NOMO-1 treated with DMSO at 0.1 percent for 48 hours (cell line): ENCODE measurements at regions not wholly inside any gene's neighbourhood (a gene's known extent, or its start where the extent isn't known, plus 50 kb on each side); places are given as distances from the start of the nearest gene placed in this dataset.
"Not testable (repeated sequence)": the region's sequence is repeated elsewhere in the genome, so short reads cannot be mapped to it uniquely, and the experiment has no call there.

Experiments
- DNase-seq: peaks from one replicate; lab custom pipeline; 2025; ENCODE audit not compliant: unreplicated experiment; lab: John Stamatoyannopoulos, UW

DNA sequence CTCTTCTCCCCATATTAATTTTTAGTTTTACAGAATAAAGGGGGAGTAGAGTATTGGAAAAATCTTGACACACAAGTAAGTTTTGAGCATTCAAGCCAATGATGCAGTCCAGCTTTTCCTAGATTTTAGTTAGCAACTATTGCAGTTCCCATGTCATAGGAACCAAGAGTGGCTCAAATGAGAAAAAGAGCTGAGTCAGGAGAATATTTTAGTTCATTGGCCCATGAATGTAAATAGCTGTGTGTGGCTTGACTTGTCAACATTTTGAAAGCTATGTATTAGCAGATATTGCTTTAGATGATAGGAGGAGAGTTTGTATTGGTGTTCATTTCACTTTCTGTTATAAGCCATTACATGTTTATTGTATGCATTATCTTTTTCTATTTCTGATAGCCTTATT, 853.7 kb downstream of the PLOD2 start:
- DNase-seq: no peak

DNA sequence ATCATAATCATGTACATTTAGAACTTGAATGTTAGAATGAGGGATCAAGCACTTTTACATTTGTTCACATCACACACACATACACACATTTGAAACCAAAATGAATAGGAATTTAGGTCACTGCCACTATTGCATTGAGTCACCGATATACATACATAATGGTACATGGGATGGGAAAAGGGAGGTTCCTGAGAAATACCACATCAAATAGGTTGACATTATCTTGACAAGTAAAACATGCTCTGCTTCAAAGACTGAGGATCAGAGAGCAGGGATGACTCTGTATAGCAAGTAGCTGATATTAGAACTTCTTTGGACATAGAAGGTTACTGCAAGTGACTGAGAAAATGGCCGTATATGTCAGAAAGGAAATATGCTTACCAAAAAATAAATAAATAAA, 847.2 kb downstream of the PLOD2 start:
- DNase-seq: no peak

DNA sequence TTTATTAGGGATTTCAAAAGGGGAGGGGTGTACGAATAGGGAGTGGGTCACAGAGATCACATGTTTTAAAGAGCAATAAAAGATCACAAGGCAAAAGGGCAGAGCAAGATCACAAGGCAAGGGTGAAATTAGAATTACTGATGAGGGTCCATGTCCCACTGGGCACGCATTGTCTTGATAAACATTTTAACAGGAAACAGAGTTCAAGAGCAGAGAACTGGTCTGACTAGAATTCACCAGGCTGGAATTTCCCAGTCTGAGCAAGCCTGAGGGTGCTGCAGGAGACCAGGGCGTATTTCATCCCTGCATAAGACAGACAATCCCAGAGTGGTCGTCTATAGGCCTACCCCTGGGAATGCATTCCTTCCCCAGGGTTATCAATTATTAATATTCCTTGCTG, 844.7 kb downstream of the PLOD2 start:
- DNase-seq: not testable (repeated sequence)

DNA sequence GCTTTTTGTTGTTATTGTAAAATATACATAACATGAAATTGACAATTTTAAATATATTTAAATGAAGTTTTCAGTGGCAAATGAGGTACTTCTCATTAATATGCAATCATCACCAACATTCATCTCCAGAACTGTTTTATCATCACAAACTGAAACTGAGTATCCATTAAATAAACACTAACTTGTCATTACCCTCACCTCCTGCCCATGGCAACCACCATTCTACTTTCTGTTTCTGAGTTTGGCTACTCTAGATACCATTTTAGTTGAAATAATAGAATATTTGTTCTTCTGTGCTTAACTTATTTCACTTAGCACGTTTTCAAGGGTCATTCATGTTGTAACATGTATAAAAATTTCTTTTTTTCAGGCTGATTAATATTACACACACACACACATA, 834.3 kb downstream of the PLOD2 start:
- DNase-seq: no peak

DNA sequence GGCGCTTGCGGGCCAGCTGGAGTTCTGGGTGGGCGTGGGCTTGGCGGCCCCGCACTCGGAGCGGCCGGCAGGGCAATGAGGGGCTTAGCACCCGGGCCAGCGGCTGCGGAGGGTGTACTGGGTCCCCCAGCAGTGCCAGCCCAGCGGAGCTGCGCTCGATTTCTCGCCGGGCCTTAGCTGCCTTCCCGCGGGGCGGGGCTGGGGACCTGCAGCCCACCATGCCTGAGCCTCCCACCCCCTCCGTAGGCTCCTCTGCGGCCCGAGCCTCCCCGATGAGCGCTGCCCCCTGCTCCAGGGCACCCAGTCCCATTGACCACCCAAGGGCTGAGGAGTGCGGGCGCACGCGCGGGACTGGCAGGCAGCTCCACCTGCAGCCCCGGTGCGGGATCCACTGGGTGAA, 827.6 kb downstream of the PLOD2 start:
- not testable (repeated sequence) for DNase-seq

DNA sequence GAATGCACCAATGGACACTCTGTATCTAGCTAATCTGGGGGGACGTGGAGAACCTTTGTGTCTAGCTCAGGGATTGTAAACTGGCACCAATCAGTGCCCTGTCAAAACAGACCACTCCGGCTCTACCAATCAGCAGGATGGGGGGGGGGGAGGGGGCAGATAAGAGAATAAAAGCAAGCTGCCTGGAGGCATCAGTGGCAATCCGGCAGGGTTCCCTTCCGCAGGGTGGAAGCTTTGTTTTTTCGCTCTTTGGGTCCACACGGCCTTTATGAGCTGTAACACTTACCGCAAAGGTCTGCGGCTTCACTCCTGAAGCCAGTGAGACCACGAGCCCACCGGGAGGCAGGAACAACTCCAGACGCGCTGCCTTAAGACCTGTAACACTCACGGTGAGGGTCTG, 827.1 kb downstream of the PLOD2 start:
- no peak for DNase-seq

DNA sequence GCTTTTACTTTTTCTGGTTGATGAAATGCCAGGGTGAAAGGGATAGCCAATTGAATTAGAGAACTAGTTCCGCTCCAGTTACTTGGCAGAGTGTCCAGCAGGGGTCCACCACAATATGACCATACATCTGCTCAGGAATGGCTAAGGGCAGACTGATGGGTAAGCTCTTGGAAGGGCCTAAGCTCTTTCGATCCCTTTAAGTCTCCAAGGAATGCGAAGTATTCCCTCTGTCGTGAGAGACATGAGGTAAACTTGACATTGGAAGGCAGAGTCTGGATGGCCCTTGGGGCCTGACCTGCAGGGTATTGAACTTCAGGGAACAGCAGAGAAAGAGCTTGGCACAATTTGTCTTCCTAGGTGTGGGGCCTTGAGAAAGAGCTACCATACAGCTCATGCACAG, 805.8 kb downstream of the PLOD2 start:
- no peak for DNase-seq

DNA sequence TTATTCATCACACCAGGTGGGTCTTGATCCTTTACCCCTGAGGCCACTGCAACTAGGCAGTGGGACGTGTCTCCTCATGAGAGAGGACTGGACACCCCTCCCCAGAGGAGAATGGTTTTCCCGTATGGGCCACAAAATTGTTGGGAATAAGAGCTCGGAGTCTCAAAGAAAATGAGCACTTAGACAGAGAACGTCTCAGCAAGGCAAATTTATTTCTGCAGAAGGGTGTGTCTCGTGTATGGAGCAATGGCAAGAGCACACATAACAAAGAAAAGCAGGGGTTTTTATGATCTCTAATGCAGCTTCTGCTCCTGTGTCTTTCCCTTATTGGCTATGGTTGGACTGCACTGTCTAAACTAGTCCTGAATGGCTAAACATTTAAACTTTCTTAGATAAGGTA, 803.5 kb downstream of the PLOD2 start:
- DNase-seq: no peak

DNA sequence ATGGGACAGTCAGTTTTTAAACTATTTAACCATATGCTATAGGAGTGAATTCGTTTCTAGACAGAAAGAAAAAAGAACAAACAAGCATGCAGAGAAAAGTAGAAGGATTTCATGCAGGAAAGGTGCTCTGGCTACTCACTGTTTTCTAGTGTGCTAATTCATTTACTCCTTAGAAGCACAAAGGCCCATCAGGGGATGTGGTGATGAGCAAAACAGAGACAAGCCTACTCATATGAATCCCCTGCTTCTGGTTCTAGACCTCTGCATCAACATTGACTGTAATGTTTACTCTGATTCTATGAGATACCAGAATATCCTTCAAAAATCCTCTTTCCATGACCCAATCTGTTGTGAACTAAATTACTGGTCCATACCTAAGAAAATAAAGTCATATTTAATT, 801.9 kb downstream of the PLOD2 start:
- no peak for DNase-seq

DNA sequence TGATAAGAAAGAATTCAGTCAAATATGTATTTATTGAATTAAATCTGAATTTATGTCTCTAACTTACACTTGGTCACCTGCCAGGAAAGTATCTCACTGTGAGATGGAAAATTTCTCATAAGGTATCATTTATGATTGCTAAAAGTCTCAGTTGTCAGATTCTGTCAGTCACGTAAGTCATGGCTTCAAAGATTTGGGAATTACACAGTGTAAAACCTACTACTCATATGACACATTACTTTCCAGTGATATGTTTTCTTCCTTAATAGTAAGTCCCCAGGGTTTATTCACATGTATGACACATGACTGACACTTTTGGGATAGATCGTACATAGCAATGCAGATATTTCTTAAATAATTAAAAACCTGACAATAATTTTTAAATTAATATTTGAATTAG, 792.2 kb downstream of the PLOD2 start:
- DNase-seq: no peak

DNA sequence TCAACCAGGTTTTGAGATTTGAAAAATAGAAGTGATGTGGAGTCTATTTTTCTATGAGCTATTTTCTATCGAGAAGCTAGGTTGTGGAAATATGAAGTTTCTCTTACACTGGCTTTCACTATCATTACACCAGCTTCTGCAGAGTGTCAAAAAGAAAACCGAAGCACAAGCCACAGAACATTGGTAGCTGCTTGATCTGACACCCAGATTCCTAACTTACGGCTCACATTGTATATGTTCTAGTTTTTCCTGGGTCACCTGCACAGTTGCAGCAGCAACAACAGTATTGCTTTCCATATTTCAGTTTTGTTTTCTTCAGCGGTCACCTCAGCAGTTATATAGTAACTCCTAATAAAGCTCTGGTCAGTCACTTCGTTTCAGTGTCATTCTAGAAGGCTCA, 790.1 kb downstream of the PLOD2 start:
- no peak for DNase-seq

DNA sequence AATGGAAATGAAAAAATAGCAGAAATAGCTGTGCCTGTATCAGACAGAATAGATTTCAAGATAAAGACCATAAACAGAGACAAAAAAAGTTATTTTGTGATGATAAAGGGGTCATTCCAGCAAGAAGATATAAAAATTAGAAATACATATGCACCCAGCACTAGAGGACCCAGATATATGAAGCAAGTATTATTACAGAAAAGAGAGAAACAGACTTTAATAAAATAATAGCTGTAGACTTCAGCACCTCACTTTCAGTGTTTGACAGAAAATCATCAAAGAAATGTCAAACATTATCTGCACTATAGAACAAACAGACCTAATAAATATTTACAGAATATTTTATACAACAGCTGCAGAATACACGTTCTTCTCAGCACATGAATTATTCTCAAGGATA, 783.7 kb downstream of the PLOD2 start:
- no peak for DNase-seq

DNA sequence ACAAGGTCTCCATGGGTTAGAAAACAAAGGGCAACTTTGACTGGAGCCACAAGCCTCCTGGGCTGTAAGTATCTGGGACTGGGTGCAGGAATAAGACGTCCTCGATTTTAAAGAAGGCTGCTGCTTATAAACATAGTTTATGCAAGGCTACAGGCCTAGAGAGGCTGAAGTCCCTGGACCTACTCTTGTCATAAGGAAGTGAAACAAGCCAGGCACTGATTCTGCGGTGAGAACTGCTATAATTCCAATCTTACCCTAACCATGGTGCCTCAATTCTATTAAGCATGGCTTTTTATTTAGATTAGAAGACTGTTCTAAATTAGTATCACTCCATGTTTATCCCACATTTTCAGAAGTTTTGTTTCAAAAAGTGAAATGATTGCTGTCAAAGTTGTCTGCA, 777.6 kb downstream of the PLOD2 start:
- DNase-seq: peak; percentile 54

DNA sequence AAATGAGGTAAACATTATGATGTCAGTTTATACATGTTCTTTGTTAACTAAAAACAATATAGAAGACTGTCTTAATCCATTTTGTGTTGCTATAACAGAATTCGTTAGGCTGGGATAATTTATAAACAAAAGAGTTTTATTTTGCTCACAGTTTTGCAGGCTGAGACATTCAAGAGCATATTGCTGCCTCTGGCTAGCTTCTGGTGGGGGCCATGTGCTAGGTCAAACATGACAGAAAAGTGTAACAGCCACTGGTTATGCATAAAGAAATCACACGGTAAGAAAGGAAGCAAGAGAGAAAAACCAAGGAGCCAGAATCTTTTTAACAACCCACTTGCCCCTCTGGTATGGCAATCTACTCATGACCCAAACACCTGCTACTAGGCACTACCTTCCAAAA, 776.7 kb downstream of the PLOD2 start:
- no peak for DNase-seq

DNA sequence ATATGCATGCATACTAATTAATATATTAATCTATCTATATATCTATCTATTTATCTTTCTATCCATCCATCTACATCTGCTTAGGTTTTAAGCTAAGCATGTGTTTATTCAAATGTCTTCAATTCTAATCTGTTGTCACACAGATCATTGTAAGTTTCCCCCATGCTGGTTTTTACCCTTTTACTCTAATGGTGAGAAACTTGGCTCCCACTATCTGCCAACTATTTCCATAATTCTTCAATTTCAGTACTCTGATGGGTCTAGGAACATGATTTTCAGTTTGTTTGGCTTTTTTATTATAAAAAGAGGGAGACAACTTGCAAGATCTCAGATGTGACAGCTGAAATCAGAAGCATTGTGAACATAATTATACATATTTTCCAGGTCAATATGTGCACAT, 773.8 kb downstream of the PLOD2 start:
- no peak for DNase-seq

DNA sequence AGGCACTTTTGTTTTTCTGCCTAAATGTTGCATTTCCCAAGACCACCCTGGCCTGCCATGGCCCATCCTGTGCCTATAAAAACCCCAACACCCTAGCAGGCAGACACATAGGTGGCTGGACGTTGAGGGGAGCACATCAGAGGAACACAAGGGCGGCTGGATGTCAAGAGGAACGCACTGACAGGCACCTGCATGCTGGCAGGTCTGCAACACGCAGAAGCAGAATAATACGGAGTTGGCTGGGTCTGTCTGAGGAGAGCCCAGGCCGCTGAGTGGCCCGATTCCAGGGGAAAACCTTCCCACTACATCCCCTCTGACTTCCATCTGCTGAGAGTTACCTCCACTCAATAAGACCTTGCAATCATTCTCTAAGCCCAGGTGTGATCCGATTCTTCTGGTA, 765.6 kb downstream of the PLOD2 start:
- DNase-seq: no peak

DNA sequence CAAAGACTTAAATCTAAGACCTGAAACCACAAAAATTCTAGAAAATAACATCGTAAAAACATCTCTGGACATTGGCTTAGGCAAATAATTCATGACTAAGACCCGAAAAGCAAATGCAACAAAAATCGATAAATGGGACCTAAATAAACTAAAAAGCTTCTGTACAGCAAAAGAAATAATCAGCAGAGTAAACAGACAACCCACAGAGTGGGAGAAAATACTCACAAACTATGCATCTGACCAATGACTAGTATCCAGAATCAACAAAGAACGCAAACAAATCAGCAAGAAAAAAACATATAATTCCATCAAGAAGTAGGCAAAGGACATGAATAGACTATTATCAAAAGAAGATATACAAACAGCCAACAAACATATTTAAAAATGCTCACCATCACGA, 749.4 kb downstream of the PLOD2 start:
- DNase-seq: no peak

DNA sequence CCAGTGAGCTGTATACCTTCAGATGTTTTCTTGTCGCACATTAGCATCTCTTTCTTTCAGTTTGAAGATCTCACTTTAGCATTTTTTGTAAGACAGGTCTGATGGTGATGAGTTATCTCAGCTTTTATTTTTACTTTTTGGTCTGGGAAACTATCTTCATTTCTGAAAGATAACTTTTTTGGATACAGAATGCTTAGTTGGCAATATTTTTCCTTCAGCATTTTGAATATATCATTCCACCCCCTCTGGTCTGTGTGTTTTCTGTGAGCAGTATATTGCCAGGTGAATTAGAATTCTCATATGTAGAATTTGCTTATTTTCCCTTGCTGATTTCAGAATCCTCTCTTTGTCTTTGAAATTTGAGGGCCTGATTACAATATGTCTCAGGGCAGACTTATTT, 743.3 kb downstream of the PLOD2 start:
- DNase-seq: no peak

DNA sequence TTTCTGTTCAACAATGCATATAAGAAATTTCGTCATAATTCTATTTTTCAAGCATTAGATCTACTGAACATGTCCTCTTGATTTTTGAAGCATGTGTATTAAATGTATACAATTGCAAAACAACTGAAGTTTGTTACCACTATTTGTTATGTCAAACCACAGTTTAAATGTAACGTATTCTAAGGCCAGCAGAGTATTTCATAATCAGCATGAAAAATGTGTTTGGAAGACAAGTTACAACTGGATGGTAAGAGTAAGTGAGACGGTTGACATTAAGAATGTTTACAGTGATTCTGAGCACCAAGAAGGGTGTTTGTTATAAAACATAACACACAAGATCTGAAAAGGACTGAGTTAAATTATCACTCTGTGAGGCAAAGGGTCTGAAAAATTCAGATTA, 738.4 kb downstream of the PLOD2 start:
- no peak for DNase-seq

DNA sequence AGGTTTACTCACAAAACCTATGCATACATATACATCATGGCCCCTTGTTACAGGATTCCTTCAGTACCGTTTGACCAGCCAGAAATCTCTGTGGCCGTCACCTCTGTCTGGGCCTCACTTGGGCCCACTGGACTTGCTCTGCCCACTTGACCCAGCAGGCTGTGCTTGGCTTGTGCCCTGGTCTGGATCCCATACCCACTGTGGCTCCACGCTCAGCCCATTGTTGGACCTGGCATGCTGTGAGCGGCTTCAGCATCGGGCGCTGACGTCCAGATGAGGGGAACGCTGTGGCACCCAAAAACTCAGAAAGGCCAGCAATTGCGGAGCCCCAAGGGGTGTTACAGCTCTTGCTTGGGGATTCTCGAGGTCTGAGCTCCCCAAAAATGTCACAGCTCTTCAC, 733.6 kb downstream of the PLOD2 start:
- DNase-seq: no peak

DNA sequence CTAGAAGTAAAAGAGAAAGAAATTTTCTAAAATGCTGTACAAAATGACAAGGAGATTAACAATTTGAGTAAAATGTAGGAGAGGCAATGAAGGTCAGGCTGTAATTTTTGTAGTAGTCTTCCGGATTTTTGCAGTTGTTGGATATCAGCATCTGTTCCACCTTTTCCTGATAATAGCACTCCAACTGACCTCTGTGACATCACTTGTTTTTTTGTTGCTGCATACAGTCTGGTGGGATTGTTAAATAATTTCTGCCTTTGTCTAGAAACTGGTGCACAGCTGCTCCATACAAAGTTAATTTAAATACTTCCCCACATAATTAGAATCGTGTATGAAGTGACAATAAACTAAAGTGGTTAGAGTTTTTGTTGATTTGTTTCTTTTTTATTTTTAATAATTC, 731.4 kb downstream of the PLOD2 start:
- no peak for DNase-seq

DNA sequence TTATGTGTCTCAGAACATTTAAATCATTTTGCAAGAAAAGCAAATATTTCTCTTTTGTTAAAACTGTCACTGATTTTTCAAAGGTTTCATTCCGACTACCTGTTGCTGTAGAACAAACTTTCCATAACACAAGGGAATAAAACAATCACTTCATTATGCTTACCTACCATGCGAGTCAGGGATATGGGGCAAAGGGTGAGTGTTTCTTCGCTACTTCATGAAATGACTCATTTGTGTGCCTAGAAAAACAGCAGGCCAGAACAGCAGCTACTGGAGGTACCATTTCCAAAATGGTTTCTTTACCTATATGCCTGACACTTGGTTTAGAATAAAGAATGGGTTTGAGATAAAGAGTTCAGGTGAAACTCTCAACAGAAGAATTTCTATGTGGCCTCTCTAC, 712.5 kb downstream of the PLOD2 start:
- no peak for DNase-seq

DNA sequence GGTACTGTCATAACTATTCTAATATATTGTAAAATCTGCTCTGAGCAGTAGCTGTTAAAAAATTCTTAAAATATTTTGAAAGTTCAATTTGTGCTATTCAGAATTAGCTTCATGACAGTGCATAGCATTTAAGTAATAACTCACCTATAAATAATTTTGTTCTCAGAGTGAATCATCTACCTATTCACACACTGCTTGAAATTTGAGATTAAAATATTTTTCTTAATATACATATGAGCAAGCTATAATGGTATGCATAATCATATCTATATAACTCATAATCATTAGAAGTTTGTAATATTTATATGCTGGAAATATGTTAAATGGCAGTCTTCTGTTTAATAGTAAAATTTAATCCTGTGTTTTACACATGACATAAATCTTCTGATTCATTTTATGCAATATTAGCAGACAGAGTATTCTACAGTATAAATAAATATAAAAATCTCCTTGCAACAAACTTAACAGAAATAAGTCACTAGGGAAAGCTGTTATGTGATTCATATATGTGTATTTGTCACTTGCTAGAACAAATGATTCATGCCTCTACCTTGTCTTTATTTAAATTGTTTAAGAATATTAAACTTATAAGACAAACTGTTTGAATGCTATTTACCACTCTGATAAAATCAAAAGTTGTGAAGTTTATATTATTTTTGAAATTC, 710.8 kb downstream of the PLOD2 start:
- no peak for DNase-seq
